HG03196 (cell line): ENCODE measurements at regions not wholly inside any gene's neighbourhood (a gene's known extent, or its start where the extent isn't known, plus 50 kb on each side); places are given as distances from the start of the nearest gene placed in this dataset.

Source experiments
- ATAC-seq: cut with Tn5 transposase; IDR thresholded peaks from one replicate; pipeline ENCODE4 v1.9.1; 2021; ENCODE audit not compliant: unreplicated experiment

- no peak for ATAC-seq
These were observed 186.0 kb upstream of the PMFBP1 start for GRCh38 chr16:72357910-72358309.

- ATAC-seq, result no peak
These were observed 183.6 kb upstream of the PMFBP1 start for GRCh38 chr16:72355561-72355960.

- ATAC-seq, result no peak
These were observed 177.8 kb upstream of the PMFBP1 start for GRCh38 chr16:72349719-72350118.

- no peak for ATAC-seq
These were observed 161.0 kb upstream of the PMFBP1 start for GRCh38 chr16:72332926-72333325.

- ATAC-seq, result no peak
These were observed 152.6 kb upstream of the PMFBP1 start for GRCh38 chr16:72324578-72324977.

- ATAC-seq, result no peak
These were observed 145.5 kb upstream of the PMFBP1 start for GRCh38 chr16:72317446-72317845.

- ATAC-seq, result no peak
These were observed 141.9 kb upstream of the PMFBP1 start for GRCh38 chr16:72313903-72314302.

- no peak for ATAC-seq
These were observed 140.9 kb upstream of the PMFBP1 start for GRCh38 chr16:72312828-72313227.

GRCh38 chr16:72311426-72311825, 139.5 kb upstream of the PMFBP1 start:
- ATAC-seq, result no peak

- ATAC-seq, result no peak
These were observed 137.0 kb upstream of the PMFBP1 start for GRCh38 chr16:72309001-72309400.

GRCh38 chr16:72308396-72308795, 136.4 kb upstream of the PMFBP1 start:
- ATAC-seq, result no peak

- no peak for ATAC-seq
These were observed 130.4 kb upstream of the PMFBP1 start for GRCh38 chr16:72302332-72302731.

GRCh38 chr16:72301523-72302236, 129.7 kb upstream of the PMFBP1 start:
- no peak for ATAC-seq

- no peak for ATAC-seq
These were observed 128.9 kb upstream of the PMFBP1 start for GRCh38 chr16:72300892-72301291.

GRCh38 chr16:72299684-72300243, 127.8 kb upstream of the PMFBP1 start:
- no peak for ATAC-seq

GRCh38 chr16:72298961-72299360, 127.0 kb upstream of the PMFBP1 start:
- no peak for ATAC-seq

GRCh38 chr16:72295914-72296313, 124.0 kb upstream of the PMFBP1 start:
- no peak for ATAC-seq

GRCh38 chr16:72291531-72291981, 119.6 kb upstream of the PMFBP1 start:
- no peak for ATAC-seq

- ATAC-seq, result no peak
These were observed 119.2 kb upstream of the PMFBP1 start for GRCh38 chr16:72291121-72291520.

GRCh38 chr16:72287649-72288048, 115.7 kb upstream of the PMFBP1 start:
- no peak for ATAC-seq

- no peak for ATAC-seq
These were observed 115.1 kb upstream of the PMFBP1 start for GRCh38 chr16:72286936-72287620.

- no peak for ATAC-seq
These were observed 113.8 kb upstream of the PMFBP1 start for GRCh38 chr16:72285728-72286127.
